ENCODE measurements at regions not wholly inside any gene's neighbourhood (a gene's known extent, or its start where the extent isn't known, plus 50 kb on each side); places are given as distances from the start of the nearest gene placed in this dataset.
"Not testable (repeated sequence)": the region's sequence is repeated elsewhere in the genome, so short reads cannot be mapped to it uniquely, and the experiment has no call there.

GRCh38 chr1:232728507-232729263 lies 76.5 kb upstream of the MAP10 start:
- Histone ChIP-seq H3K36me3 (ENCODE audit: low read depth, missing control alignments) (no peaks in the 10 kb centered on the region), H3K4me3 (no peak overlapping the region), H3K27ac (no peak overlapping the region), H3K4me1 (no peaks in the 10 kb centered on the region), H3K27me3 (no peaks in the 10 kb centered on the region), H3K9me3 (no peaks in the 10 kb centered on the region)
- DNase-seq: no peak
- WGBS, 2 donors: 69 to 70% methylated on average over 6 of the region's 6 CpGs
- intact Hi-C loops (cut with DNase I; ENCODE audit: low total_unique reads): no loop called here
- TF ChIP-seq POLR2A (IDR thresholded peaks at IDR 0.05) (no peak), CTCF (IDR thresholded peaks at IDR 0.05) (no peak)

GRCh38 chr1:232732344-232732910 lies 72.8 kb upstream of the MAP10 start:
- H3K27me3 ChIP-seq: no peaks in the 10 kb centered on the region
- TF ChIP-seq POLR2A (IDR thresholded peaks at IDR 0.05) (no peak), CTCF (IDR thresholded peaks at IDR 0.05) (no peak)
- H3K4me1 ChIP-seq: no peaks in the 10 kb centered on the region
- H3K9me3 ChIP-seq: no peaks in the 10 kb centered on the region
- no peak for DNase-seq
- H3K4me3 ChIP-seq: no peak overlapping the region
- H3K27ac ChIP-seq: no peak overlapping the region
- H3K36me3 ChIP-seq (ENCODE audit: low read depth, missing control alignments): no peaks in the 10 kb centered on the region
- 91 to 93% methylated on average over 1 of the region's 1 CpG for WGBS, 2 donors
- intact Hi-C loops (cut with DNase I; ENCODE audit: low total_unique reads): no loop called here

GRCh38 chr1:232737917-232738316 lies 67.3 kb upstream of the MAP10 start:
- TF ChIP-seq POLR2A (IDR thresholded peaks at IDR 0.05) (no peak), CTCF (IDR thresholded peaks at IDR 0.05) (no peak)
- H3K4me3 ChIP-seq: no peak overlapping the region
- intact Hi-C loops (cut with DNase I; ENCODE audit: low total_unique reads): no loop called here
- WGBS, 2 donors: 67 to 74% methylated on average over 2 of the region's 2 CpGs
- no peak overlapping the region for H3K27ac ChIP-seq
- no peaks in the 10 kb centered on the region for H3K27me3 ChIP-seq
- DNase-seq: no peak
- H3K4me1 ChIP-seq: no peaks in the 10 kb centered on the region
- no peaks in the 10 kb centered on the region for H3K9me3 ChIP-seq
- no peaks in the 10 kb centered on the region for H3K36me3 ChIP-seq (ENCODE audit: low read depth, missing control alignments)

GRCh38 chr1:232743999-232744398 lies 61.2 kb upstream of the MAP10 start:
- Histone ChIP-seq H3K9me3 (no peaks in the 10 kb centered on the region), H3K4me3 (no peak overlapping the region), H3K4me1 (no peaks in the 10 kb centered on the region), H3K36me3 (ENCODE audit: low read depth, missing control alignments) (no peaks in the 10 kb centered on the region), H3K27ac (no peak overlapping the region), H3K27me3 (no peaks in the 10 kb centered on the region)
- 81 to 86% methylated on average over 1 of the region's 1 CpG for WGBS, 2 donors
- intact Hi-C loops (cut with DNase I; ENCODE audit: low total_unique reads): no loop called here
- TF ChIP-seq POLR2A (IDR thresholded peaks at IDR 0.05) (no peak), CTCF (IDR thresholded peaks at IDR 0.05) (no peak)
- DNase-seq: no peak

- Histone ChIP-seq H3K4me3 (no peak overlapping the region), H3K27me3 (no peaks in the 10 kb centered on the region), H3K36me3 (ENCODE audit: low read depth, missing control alignments) (no peaks in the 10 kb centered on the region), H3K9me3 (no peaks in the 10 kb centered on the region), H3K27ac (no peak overlapping the region), H3K4me1 (no peaks in the 10 kb centered on the region)
- TF ChIP-seq CTCF (IDR thresholded peaks at IDR 0.05) (no peak), POLR2A (IDR thresholded peaks at IDR 0.05) (no peak)
- DNase-seq: no peak
- intact Hi-C loops (cut with DNase I; ENCODE audit: low total_unique reads): no loop called here
- WGBS, 2 donors: 96 to 98% methylated on average over 6 of the region's 6 CpGs
Measured at GRCh38 chr1:232744847-232745246, 60.4 kb upstream of the MAP10 start.

GRCh38 chr1:232745698-232746097 lies 59.5 kb upstream of the MAP10 start:
- H3K9me3 ChIP-seq; H3K4me3 ChIP-seq; H3K27me3 ChIP-seq; intact Hi-C loops (cut with DNase I; ENCODE audit: low total_unique reads); H3K4me1 ChIP-seq; H3K27ac ChIP-seq; H3K36me3 ChIP-seq (ENCODE audit: low read depth, missing control alignments); DNase-seq: not testable (repeated sequence)
- WGBS, 2 donors: 78 to 87% methylated on average over 2 of the region's 2 CpGs

All from testis (tissue), 2 donors.